Liver (tissue), 3 donors: ENCODE measurements at regions not wholly inside any gene's neighbourhood (a gene's known extent, or its start where the extent isn't known, plus 50 kb on each side); places are given as distances from the start of the nearest gene placed in this dataset.

Source experiments
- CTCF ChIP-seq: fragments of 150-350 bp; IDR thresholded peaks from 2 replicates; pipeline ENCODE4 v1.5.1; 2017; ENCODE audit warnings: improper control_type of control experiment, low read depth, low read length; ENCODE audit not compliant: missing input control
- EGR1 ChIP-seq, 2 donors: IDR thresholded peaks; 2 replicates each; pipeline ENCODE4 v1.6.1; 2016 to 2018; ENCODE audit warnings: antibody characterized with exemption in 2 of 2, low read depth in 2 of 2
- GABPA ChIP-seq, 2 donors: IDR thresholded peaks in 1 of 2; conservative IDR thresholded peaks in 1 of 2; 2 replicates each; pipeline ENCODE4 v1.6.1; 2016; ENCODE audit warnings: antibody characterized with exemption in 2 of 2, mild to moderate bottlenecking in 1 of 2, moderate library complexity in 1 of 2
- HNF4A ChIP-seq, 2 donors: conservative IDR thresholded peaks; 2 replicates each; pipeline ENCODE4 v1.6.1; 2016; ENCODE audit warnings: antibody characterized with exemption in 2 of 2, mild to moderate bottlenecking in 2 of 2
- HNF4G ChIP-seq: IDR thresholded peaks from 2 replicates; pipeline ENCODE4 v1.6.1; 2016; ENCODE audit warnings: antibody characterized with exemption
- NR2F2 ChIP-seq: IDR thresholded peaks from 2 replicates; pipeline ENCODE4 v1.6.1; 2016; ENCODE audit warnings: antibody characterized with exemption
- RAD21 ChIP-seq, 2 donors: IDR thresholded peaks; 2 replicates each; pipeline ENCODE4 v1.6.1; 2016; ENCODE audit warnings: antibody characterized with exemption in 2 of 2, mild to moderate bottlenecking in 2 of 2
- REST ChIP-seq: IDR thresholded peaks from 2 replicates; pipeline ENCODE4 v1.6.1; 2016; ENCODE audit warnings: antibody characterized with exemption, mild to moderate bottlenecking
- RXRA ChIP-seq, 2 donors: IDR thresholded peaks; 2 replicates each; pipeline ENCODE4 v1.6.1; 2017 to 2018; ENCODE audit warnings: antibody characterized with exemption in 2 of 2, mild to moderate bottlenecking in 1 of 2
- TAF1 ChIP-seq: conservative IDR thresholded peaks from 2 replicates; pipeline ENCODE4 v1.6.1; 2016; ENCODE audit warnings: antibody characterized with exemption, mild to moderate bottlenecking
- YY1 ChIP-seq: IDR thresholded peaks from 2 replicates; pipeline ENCODE4 v1.6.1; 2016; ENCODE audit warnings: antibody characterized with exemption, mild to moderate bottlenecking
- TF ChIP-seq, protein P1 (sequence below): IDR thresholded peaks from 2 replicates; pipeline ENCODE4 v1.6.1; 2016; ENCODE audit warnings: antibody characterized with exemption
- TF ChIP-seq, protein P2 (sequence below): IDR thresholded peaks from 2 replicates; pipeline ENCODE4 v1.6.1; 2016; ENCODE audit warnings: antibody characterized with exemption
- donor health status: healthy.
- donor health status: healthy.

GRCh38 chr2:58501371-58502160, 260.4 kb upstream of the FANCL start:
- TF ChIP-seq CTCF (no peak), NR2F2 (no peak), RAD21 (IDR thresholded peaks at IDR 0.05) (no peak), HNF4A (conservative IDR thresholded peaks at IDR 0.05) (no peak), TAF1 (no peak), RXRA (IDR thresholded peaks at IDR 0.05) (no peak), GABPA (IDR thresholded peaks at IDR 0.05 in 1 of 2, conservative IDR thresholded peaks at IDR 0.05 in 1 of 2) (no peak), REST (no peak), HNF4G (no peak), YY1 (no peak), EGR1 (IDR thresholded peaks at IDR 0.05; ENCODE audit: low read depth in 2 of 2) (no peak)
- TF ChIP-seq, protein P1, sequence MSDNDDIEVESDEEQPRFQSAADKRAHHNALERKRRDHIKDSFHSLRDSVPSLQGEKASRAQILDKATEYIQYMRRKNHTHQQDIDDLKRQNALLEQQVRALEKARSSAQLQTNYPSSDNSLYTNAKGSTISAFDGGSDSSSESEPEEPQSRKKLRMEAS, result no peak
- TF ChIP-seq, protein P2, sequence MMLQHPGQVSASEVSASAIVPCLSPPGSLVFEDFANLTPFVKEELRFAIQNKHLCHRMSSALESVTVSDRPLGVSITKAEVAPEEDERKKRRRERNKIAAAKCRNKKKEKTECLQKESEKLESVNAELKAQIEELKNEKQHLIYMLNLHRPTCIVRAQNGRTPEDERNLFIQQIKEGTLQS, result no peak
